ENCODE measurements at regions not wholly inside any gene's neighbourhood (a gene's known extent, or its start where the extent isn't known, plus 50 kb on each side); places are given as distances from the start of the nearest gene placed in this dataset.

DNA sequence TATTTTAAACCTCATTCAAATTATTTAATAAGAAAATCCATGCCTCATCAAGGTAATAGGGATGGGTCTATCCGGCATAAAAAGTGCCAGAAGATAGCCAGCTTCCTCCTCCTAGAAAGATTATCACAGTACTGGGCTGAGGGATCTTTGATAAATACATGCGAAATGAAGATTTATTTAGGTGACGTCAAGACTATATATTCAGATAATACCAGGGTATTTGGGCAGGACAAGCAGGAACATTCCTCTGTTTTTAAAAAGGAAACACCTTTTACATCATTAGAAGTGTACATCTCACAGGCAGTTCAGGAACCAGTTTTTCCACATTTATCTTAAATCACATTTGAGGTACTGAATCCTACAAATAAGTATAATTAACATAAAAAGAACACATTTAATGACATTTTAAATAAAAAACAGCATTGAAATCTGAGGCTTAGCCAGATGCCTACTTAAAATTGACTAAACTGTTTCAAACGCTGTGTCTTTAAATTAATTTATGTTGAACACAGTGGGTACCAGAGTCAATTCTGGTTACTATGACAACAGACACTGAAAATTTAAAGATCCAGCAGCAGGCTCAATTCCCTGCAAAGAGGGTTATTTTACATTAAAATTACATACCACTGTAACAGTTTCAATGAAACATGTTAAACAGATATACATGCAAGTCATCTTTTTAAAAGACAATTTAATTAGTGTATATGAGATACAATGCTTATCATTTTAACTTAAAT is 124.7 kb upstream of the SLCO6A1 start:
- H3K27ac Mint-ChIP-seq (ENCODE audit: unreplicated experiment) = no peak overlapping the region
- no peaks in the 10 kb centered on the region for H3K27me3 Mint-ChIP-seq (ENCODE audit: unreplicated experiment)
- TF ChIP-seq, protein P1, sequence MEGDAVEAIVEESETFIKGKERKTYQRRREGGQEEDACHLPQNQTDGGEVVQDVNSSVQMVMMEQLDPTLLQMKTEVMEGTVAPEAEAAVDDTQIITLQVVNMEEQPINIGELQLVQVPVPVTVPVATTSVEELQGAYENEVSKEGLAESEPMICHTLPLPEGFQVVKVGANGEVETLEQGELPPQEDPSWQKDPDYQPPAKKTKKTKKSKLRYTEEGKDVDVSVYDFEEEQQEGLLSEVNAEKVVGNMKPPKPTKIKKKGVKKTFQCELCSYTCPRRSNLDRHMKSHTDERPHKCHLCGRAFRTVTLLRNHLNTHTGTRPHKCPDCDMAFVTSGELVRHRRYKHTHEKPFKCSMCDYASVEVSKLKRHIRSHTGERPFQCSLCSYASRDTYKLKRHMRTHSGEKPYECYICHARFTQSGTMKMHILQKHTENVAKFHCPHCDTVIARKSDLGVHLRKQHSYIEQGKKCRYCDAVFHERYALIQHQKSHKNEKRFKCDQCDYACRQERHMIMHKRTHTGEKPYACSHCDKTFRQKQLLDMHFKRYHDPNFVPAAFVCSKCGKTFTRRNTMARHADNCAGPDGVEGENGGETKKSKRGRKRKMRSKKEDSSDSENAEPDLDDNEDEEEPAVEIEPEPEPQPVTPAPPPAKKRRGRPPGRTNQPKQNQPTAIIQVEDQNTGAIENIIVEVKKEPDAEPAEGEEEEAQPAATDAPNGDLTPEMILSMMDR (IDR thresholded peaks at IDR 0.05; ENCODE audit: unreplicated experiment) = no peak
- DNase-seq (ENCODE audit: low spot score) = no peak
- no peak overlapping the region for H3K4me3 Mint-ChIP-seq (ENCODE audit: unreplicated experiment)
- H3K36me3 Mint-ChIP-seq (ENCODE audit: low read depth, unreplicated experiment) = no peaks in the 10 kb centered on the region
- no peaks in the 10 kb centered on the region for H3K4me1 Mint-ChIP-seq (ENCODE audit: unreplicated experiment)
- H3K9me3 Mint-ChIP-seq (ENCODE audit: unreplicated experiment) = no peaks in the 10 kb centered on the region

DNA sequence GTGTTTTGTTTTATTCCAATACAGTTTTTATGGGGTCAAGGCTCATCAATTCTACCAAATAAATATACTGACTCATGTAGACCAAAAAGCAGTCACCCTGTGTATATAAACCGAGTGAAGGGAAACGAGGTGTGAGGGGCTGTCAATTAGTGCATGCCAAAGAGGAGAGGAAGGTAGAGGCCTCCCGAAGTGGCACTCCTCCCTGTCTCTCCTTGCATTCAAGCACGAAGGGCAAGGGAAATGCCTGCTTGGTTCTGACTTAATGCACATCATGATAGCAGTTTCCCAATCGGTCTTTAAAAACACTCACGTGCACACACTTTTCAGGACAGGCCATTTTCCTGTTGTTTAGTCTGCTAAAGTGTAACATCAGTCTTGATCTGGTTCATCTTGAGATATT is 125.6 kb upstream of the SLCO6A1 start:
- Mint-ChIP-seq H3K27me3 (ENCODE audit: unreplicated experiment) (no peaks in the 10 kb centered on the region), H3K4me1 (ENCODE audit: unreplicated experiment) (no peaks in the 10 kb centered on the region), H3K9me3 (ENCODE audit: unreplicated experiment) (no peaks in the 10 kb centered on the region), H3K27ac (ENCODE audit: unreplicated experiment) (no peak overlapping the region), H3K36me3 (ENCODE audit: low read depth, unreplicated experiment) (no peaks in the 10 kb centered on the region), H3K4me3 (ENCODE audit: unreplicated experiment) (no peak overlapping the region)
- TF ChIP-seq, protein P1 (IDR thresholded peaks at IDR 0.05; ENCODE audit: unreplicated experiment) = no peak
- no peak for DNase-seq (ENCODE audit: low spot score)

DNA sequence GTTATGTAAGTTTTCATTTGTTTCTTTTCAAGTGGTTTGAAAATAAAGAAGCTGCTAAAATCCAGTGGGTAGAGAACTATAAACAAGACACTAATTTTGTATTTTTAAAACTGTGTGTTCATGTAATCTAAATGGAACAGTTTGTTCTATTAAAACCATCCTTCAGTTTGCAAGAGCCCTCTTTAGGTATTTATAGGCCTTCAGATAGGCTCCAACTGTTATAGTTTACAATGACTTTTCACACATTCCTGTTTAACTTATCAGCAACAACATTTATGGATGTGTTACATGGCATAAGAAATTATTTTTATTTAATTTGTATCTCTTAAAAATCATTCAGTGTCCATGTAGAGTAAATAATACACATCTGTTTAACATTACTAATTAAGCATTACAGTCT is 126.7 kb upstream of the SLCO6A1 start:
- H3K4me3 Mint-ChIP-seq (ENCODE audit: unreplicated experiment) = no peak overlapping the region

GRCh38 chr5:102625928-102626327 is 127.1 kb upstream of the SLCO6A1 start:
- Mint-ChIP-seq H3K4me1 (ENCODE audit: unreplicated experiment) (no peaks in the 10 kb centered on the region), H3K27me3 (ENCODE audit: unreplicated experiment) (no peaks in the 10 kb centered on the region), H3K9me3 (ENCODE audit: unreplicated experiment) (no peaks in the 10 kb centered on the region), H3K27ac (ENCODE audit: unreplicated experiment) (no peak overlapping the region), H3K4me3 (ENCODE audit: unreplicated experiment) (no peak overlapping the region), H3K36me3 (ENCODE audit: low read depth, unreplicated experiment) (no peaks in the 10 kb centered on the region)
- no peak for DNase-seq (ENCODE audit: low spot score)
- TF ChIP-seq, protein P1 (IDR thresholded peaks at IDR 0.05; ENCODE audit: unreplicated experiment) = no peak

More for the DNA sequence above, 126.7 kb upstream of the SLCO6A1 start:
- H3K4me1 Mint-ChIP-seq (ENCODE audit: unreplicated experiment) = no peaks in the 10 kb centered on the region
- H3K36me3 Mint-ChIP-seq (ENCODE audit: low read depth, unreplicated experiment) = no peaks in the 10 kb centered on the region
- no peak overlapping the region for H3K27ac Mint-ChIP-seq (ENCODE audit: unreplicated experiment)
- DNase-seq (ENCODE audit: low spot score) = no peak
- no peaks in the 10 kb centered on the region for H3K9me3 Mint-ChIP-seq (ENCODE audit: unreplicated experiment)
- no peaks in the 10 kb centered on the region for H3K27me3 Mint-ChIP-seq (ENCODE audit: unreplicated experiment)
- TF ChIP-seq, protein P1 (IDR thresholded peaks at IDR 0.05; ENCODE audit: unreplicated experiment) = no peak

DNA sequence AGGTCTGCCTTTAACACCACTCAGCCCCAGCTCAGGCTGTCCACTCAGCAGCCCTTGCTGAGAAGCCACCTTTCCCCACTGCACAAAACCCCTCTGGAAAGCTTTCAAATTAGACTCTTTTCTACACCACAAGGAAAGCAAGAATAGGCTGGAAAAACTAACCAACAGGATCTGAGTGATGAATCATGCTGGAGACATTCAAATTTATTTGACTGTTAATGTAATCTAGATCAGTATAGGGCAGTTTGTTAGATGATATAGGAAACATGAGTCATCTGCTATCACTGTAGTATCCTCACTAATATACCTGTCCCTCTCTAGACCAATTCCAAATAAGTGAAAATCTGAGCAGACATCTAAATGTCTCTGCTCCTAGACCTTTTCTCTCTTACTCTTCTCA is 127.8 kb upstream of the PAM start:
- no peaks in the 10 kb centered on the region for H3K4me1 Mint-ChIP-seq (ENCODE audit: unreplicated experiment)
- H3K36me3 Mint-ChIP-seq (ENCODE audit: low read depth, unreplicated experiment) = no peaks in the 10 kb centered on the region
- TF ChIP-seq, protein P1 (IDR thresholded peaks at IDR 0.05; ENCODE audit: unreplicated experiment) = no peak
- no peak for DNase-seq (ENCODE audit: low spot score)
- no peaks in the 10 kb centered on the region for H3K9me3 Mint-ChIP-seq (ENCODE audit: unreplicated experiment)
- H3K27ac Mint-ChIP-seq (ENCODE audit: unreplicated experiment) = no peak overlapping the region
- H3K4me3 Mint-ChIP-seq (ENCODE audit: unreplicated experiment) = no peak overlapping the region
- no peaks in the 10 kb centered on the region for H3K27me3 Mint-ChIP-seq (ENCODE audit: unreplicated experiment)
